ENCODE measurements at regions not wholly inside any gene's neighbourhood (a gene's known extent, or its start where the extent isn't known, plus 50 kb on each side); places are given as distances from the start of the nearest gene placed in this dataset.
A peak's percentile ranks its signal among the peaks of the same experiment; 100 is the strongest.

GRCh38 chr10:32160864-32161263 is 104.6 kb upstream of the KIF5B start:
- ChIA-PET POLR2A (ENCODE audit: unreplicated experiment) (no interaction called here), CTCF (no interaction called here)
- Histone ChIP-seq H2AFZ (ENCODE audit: low read length) (no peak overlapping the region), H3K9me2 (replicated peaks; ENCODE audit: low read length) (no peaks in the 10 kb centered on the region), H3K79me2 (ENCODE audit: low read length) (no peaks in the 10 kb centered on the region), H3F3A (ENCODE audit: low read length, unreplicated experiment) (no peaks in the 10 kb centered on the region), H3K4me2 (ENCODE audit: low read length) (no peak overlapping the region), H3K9ac (ENCODE audit: low read length) (no peak overlapping the region), H3K36me3 (ENCODE audit: low read depth, low read length) (no peaks in the 10 kb centered on the region), H3K27ac (ENCODE audit: low read length) (no peak overlapping the region), H3K27me3 (ENCODE audit: low read length) (no peaks in the 10 kb centered on the region), H3K9me3 (ENCODE audit: low read length) (no peaks in the 10 kb centered on the region), H4K20me1 (ENCODE audit: low read length) (no peaks in the 10 kb centered on the region), H3K4me1 (ENCODE audit: insufficient read depth, low read length) (peaks cover 8% of the 10 kb centered on the region), H3K4me3 (ENCODE audit: low read length) (no peak overlapping the region)
- ATAC-seq, result no peak
- no peak for TF ChIP-seq EZH2 (IDR thresholded peaks at IDR 0.05; ENCODE audit: low read length, unreplicated experiment)
- no peak for TF ChIP-seq CTCF (conservative IDR thresholded peaks at IDR 0.05; ENCODE audit: low read depth, low read length)
- TF ChIP-seq EZH2phosphoT487 (IDR thresholded peaks at IDR 0.05; ENCODE audit: borderline replicate concordance, low read length), result no peak
- intact Hi-C loops (cut with micrococcal nuclease), result no loop called here
- no TSS peak for BruUV-seq (replicated peaks)
- no peak for DNase-seq

GRCh38 chr10:32159264-32159663 is 103.0 kb upstream of the KIF5B start:
- Histone ChIP-seq H3K4me2 (ENCODE audit: low read length) (no peak overlapping the region), H3K27ac (ENCODE audit: low read length) (no peak overlapping the region), H3K4me3 (ENCODE audit: low read length) (no peak overlapping the region), H3K9me3 (ENCODE audit: low read length) (no peaks in the 10 kb centered on the region), H3K36me3 (ENCODE audit: low read depth, low read length) (no peaks in the 10 kb centered on the region), H3K4me1 (ENCODE audit: insufficient read depth, low read length) (peaks cover 22% of the 10 kb centered on the region), H4K20me1 (ENCODE audit: low read length) (no peaks in the 10 kb centered on the region), H3K27me3 (ENCODE audit: low read length) (no peaks in the 10 kb centered on the region), H3K9ac (ENCODE audit: low read length) (no peak overlapping the region), H2AFZ (ENCODE audit: low read length) (no peak overlapping the region), H3K79me2 (ENCODE audit: low read length) (no peaks in the 10 kb centered on the region), H3K9me2 (replicated peaks; ENCODE audit: low read length) (no peaks in the 10 kb centered on the region), H3F3A (ENCODE audit: low read length, unreplicated experiment) (no peaks in the 10 kb centered on the region)
- intact Hi-C loops (cut with micrococcal nuclease), result no loop called here
- no peak for TF ChIP-seq CTCF (conservative IDR thresholded peaks at IDR 0.05; ENCODE audit: low read depth, low read length)
- no peak for TF ChIP-seq EZH2phosphoT487 (IDR thresholded peaks at IDR 0.05; ENCODE audit: borderline replicate concordance, low read length)
- no peak for TF ChIP-seq EZH2 (IDR thresholded peaks at IDR 0.05; ENCODE audit: low read length, unreplicated experiment)
- ChIA-PET CTCF (no interaction called here), POLR2A (ENCODE audit: unreplicated experiment) (no interaction called here)
- BruUV-seq (replicated peaks), result no TSS peak
- DNase-seq (no peak), ATAC-seq (no peak)

GRCh38 chr10:32156031-32156495 is 99.8 kb upstream of the KIF5B start:
- CTCF ChIA-PET, result no interaction called here
- Histone ChIP-seq H3K36me3 (ENCODE audit: low read depth, low read length) (no peaks in the 10 kb centered on the region), H3F3A (ENCODE audit: low read length, unreplicated experiment) (no peaks in the 10 kb centered on the region), H3K9me3 (ENCODE audit: low read length) (no peaks in the 10 kb centered on the region), H4K20me1 (ENCODE audit: low read length) (no peaks in the 10 kb centered on the region), H3K27ac (ENCODE audit: low read length) (peak overlapping the region; percentile 30; the same call in 1 of the 2 replicates), H3K4me3 (ENCODE audit: low read length) (peak overlapping the region; percentile 19; the same call in 1 of the 2 replicates), H3K9ac (ENCODE audit: low read length) (no peak overlapping the region), H3K4me2 (ENCODE audit: low read length) (peak overlapping the region; percentile 71), H2AFZ (ENCODE audit: low read length) (0 out of 2 replicates have a peak overlapping the region, but pooled peaks have one; percentile 58), H3K79me2 (ENCODE audit: low read length) (no peaks in the 10 kb centered on the region), H3K27me3 (ENCODE audit: low read length) (no peaks in the 10 kb centered on the region), H3K9me2 (replicated peaks; ENCODE audit: low read length) (no peaks in the 10 kb centered on the region), H3K4me1 (ENCODE audit: insufficient read depth, low read length) (peaks cover 22% of the 10 kb centered on the region)
- DNase-seq (peak; percentile 58), ATAC-seq (peak; percentile 43; the same call in 1 of the 2 replicates)
- intact Hi-C loops (cut with micrococcal nuclease), result no loop called here
- POLR2A ChIA-PET (ENCODE audit: unreplicated experiment), result no interaction called here
- TF ChIP-seq EZH2 (IDR thresholded peaks at IDR 0.05; ENCODE audit: low read length, unreplicated experiment), result no peak
- no TSS peak for BruUV-seq (replicated peaks)
